ENCODE measurements at regions not wholly inside any gene's neighbourhood (a gene's known extent, or its start where the extent isn't known, plus 50 kb on each side); places are given as distances from the start of the nearest gene placed in this dataset.

- DNase-seq (ENCODE audit: low read depth in 2 of 2): no peak
These were observed 256.4 kb upstream of the MARCKS start for GRCh38 chr6:113600551-113601339.

GRCh38 chr6:113607821-113608545 lies 249.2 kb upstream of the MARCKS start:
- no peak for DNase-seq (ENCODE audit: low read depth in 2 of 2)

GRCh38 chr6:113610377-113610988 lies 246.7 kb upstream of the MARCKS start:
- no peak for DNase-seq (ENCODE audit: low read depth in 2 of 2)

- no peak for DNase-seq (ENCODE audit: low read depth in 2 of 2)
These were observed 240.4 kb upstream of the MARCKS start for GRCh38 chr6:113616701-113617274.

- DNase-seq (ENCODE audit: low read depth in 2 of 2): no peak
These were observed 238.1 kb upstream of the MARCKS start for GRCh38 chr6:113619077-113619476.

GRCh38 chr6:113620386-113620785 lies 236.8 kb upstream of the MARCKS start:
- no peak for DNase-seq (ENCODE audit: low read depth in 2 of 2)

- no peak for DNase-seq (ENCODE audit: low read depth in 2 of 2)
These were observed 234.9 kb upstream of the MARCKS start for GRCh38 chr6:113622254-113622653.

- DNase-seq (ENCODE audit: low read depth in 2 of 2): no peak
These were observed 234.0 kb upstream of the MARCKS start for GRCh38 chr6:113623129-113623528.

GRCh38 chr6:113625850-113626249 lies 231.3 kb upstream of the MARCKS start:
- DNase-seq (ENCODE audit: low read depth in 2 of 2): no peak

- DNase-seq (ENCODE audit: low read depth in 2 of 2): no peak
These were observed 230.7 kb upstream of the MARCKS start for GRCh38 chr6:113626475-113626874.

- no peak for DNase-seq (ENCODE audit: low read depth in 2 of 2)
These were observed 229.7 kb upstream of the MARCKS start for GRCh38 chr6:113627480-113627879.

GRCh38 chr6:113629256-113629655 lies 227.9 kb upstream of the MARCKS start:
- no peak for DNase-seq (ENCODE audit: low read depth in 2 of 2)

- DNase-seq (ENCODE audit: low read depth in 2 of 2): no peak
These were observed 227.0 kb upstream of the MARCKS start for GRCh38 chr6:113629975-113630737.

GRCh38 chr6:113630738-113631535 lies 226.2 kb upstream of the MARCKS start:
- DNase-seq (ENCODE audit: low read depth in 2 of 2): peak in 1 of 2 donors; percentile 22

GRCh38 chr6:113631666-113632065 lies 225.5 kb upstream of the MARCKS start:
- DNase-seq (ENCODE audit: low read depth in 2 of 2): no peak

GRCh38 chr6:113632220-113632864 lies 224.8 kb upstream of the MARCKS start:
- DNase-seq (ENCODE audit: low read depth in 2 of 2): peak; percentile 13 to 41

GRCh38 chr6:113633638-113634037 lies 223.5 kb upstream of the MARCKS start:
- DNase-seq (ENCODE audit: low read depth in 2 of 2): no peak

- DNase-seq (ENCODE audit: low read depth in 2 of 2): no peak
These were observed 222.6 kb upstream of the MARCKS start for GRCh38 chr6:113634352-113635163.

GRCh38 chr6:113635222-113635986 lies 221.7 kb upstream of the MARCKS start:
- DNase-seq (ENCODE audit: low read depth in 2 of 2): no peak

Data from stimulated activated CD4-positive, alpha-beta T cell treated with anti-CD3 and anti-CD28 coated beads, Interleukin-4, amount 100 ng/mL, for 48 hours (primary cell).